ENCODE measurements at regions not wholly inside any gene's neighbourhood (a gene's known extent, or its start where the extent isn't known, plus 50 kb on each side); places are given as distances from the start of the nearest gene placed in this dataset.
A peak's percentile ranks its signal among the peaks of the same experiment; 100 is the strongest.

DNA sequence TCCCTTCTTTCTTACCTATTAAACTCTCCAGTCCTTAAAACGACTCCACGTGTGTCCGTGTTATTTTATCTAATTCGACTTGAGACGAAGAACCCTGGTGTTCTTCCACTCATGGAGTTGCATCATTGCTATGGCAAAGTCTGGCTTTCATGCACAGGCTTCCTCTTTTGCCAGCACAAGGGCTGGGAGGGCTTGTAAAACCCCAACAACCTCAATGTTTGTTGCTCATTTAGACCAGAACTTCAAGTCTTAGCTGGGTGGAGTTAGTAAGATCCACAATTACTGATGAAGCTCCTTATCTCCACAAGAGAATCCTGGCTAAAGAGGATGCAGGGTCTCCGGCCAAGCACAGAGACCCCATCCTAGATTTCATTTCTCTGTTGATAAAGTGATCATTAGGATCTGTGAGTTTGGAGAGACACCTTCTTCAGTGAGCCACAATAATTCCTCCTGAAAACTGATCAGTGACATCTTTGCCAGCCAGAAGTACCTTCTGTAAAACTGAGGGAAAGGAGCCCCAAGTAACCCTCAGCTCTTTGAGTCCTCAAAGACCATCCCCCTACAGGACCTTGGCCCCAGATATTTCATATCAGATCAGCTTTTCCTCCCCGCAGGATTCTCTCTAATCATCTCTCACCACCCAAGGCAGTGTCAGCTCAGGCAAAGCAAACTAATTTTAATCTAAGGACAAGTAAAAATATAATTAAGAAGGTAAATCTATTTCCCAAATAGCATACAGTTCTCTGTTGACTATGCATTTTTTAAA, 514.6 kb downstream of the FUT8 start:
- peaks cover 0 to 32% (median 4%) of the 10 kb centered on the region in 9 donors for H3K27me3 ChIP-seq
- WGBS, 4 donors, result 68 to 74% (median 70%) methylated on average over 7 of the region's 7 CpGs
- no peak overlapping the region for H3K4me3 ChIP-seq
- intact Hi-C loops (cut with DNase I), result no loop called here
- TF ChIP-seq, protein P1, sequence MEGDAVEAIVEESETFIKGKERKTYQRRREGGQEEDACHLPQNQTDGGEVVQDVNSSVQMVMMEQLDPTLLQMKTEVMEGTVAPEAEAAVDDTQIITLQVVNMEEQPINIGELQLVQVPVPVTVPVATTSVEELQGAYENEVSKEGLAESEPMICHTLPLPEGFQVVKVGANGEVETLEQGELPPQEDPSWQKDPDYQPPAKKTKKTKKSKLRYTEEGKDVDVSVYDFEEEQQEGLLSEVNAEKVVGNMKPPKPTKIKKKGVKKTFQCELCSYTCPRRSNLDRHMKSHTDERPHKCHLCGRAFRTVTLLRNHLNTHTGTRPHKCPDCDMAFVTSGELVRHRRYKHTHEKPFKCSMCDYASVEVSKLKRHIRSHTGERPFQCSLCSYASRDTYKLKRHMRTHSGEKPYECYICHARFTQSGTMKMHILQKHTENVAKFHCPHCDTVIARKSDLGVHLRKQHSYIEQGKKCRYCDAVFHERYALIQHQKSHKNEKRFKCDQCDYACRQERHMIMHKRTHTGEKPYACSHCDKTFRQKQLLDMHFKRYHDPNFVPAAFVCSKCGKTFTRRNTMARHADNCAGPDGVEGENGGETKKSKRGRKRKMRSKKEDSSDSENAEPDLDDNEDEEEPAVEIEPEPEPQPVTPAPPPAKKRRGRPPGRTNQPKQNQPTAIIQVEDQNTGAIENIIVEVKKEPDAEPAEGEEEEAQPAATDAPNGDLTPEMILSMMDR (IDR thresholded peaks at IDR 0.05), result no peak
- TF ChIP-seq POLR2A (IDR thresholded peaks at IDR 0.05), result no peak
- no peaks in the 10 kb centered on the region for H3K36me3 ChIP-seq
- H3K9me3 ChIP-seq, result no peaks in the 10 kb centered on the region
- no peaks in the 10 kb centered on the region for H3K4me1 ChIP-seq
- DNase-seq, result no peak
- no peak for ATAC-seq
- peak overlapping the region in 1 of 12 donors; percentile 11 for H3K27ac ChIP-seq

DNA sequence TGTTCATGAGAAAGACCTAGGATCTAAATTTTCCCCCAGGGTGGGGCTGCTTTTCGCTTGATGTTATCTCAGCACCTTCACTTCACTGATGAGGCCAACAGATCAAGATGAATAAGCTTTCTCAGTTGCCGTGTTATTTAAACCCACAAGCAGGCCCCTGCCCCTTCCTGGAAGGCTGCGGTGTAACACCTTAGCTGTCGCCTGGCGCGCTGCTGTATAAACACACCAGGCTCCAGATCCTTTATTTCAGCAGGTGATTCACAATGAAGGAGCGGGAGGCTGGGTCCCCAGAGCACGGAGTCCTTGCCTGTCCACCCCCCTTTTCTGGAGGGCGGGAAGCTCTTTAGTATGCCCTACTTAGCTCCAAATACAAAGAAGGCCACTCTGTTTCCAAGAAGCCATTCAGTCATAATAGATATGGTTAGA, 515.4 kb downstream of the FUT8 start:
- no peaks in the 10 kb centered on the region for H3K36me3 ChIP-seq
- 27 to 48% (median 36%) methylated on average over 9 of the region's 9 CpGs for WGBS, 4 donors
- TF ChIP-seq, protein P1 (IDR thresholded peaks at IDR 0.05), result no peak
- TF ChIP-seq POLR2A (IDR thresholded peaks at IDR 0.05), result no peak
- H3K4me3 ChIP-seq, result no peak overlapping the region
- H3K4me1 ChIP-seq, result no peaks in the 10 kb centered on the region
- H3K27me3 ChIP-seq, result peaks cover 0 to 27% (median 3%) of the 10 kb centered on the region in 9 donors
- peak overlapping the region in 1 of 12 donors; percentile 11 for H3K27ac ChIP-seq
- intact Hi-C loops (cut with DNase I), result no loop called here
- ATAC-seq, result no peak
- no peaks in the 10 kb centered on the region for H3K9me3 ChIP-seq
- DNase-seq, result no peak

DNA sequence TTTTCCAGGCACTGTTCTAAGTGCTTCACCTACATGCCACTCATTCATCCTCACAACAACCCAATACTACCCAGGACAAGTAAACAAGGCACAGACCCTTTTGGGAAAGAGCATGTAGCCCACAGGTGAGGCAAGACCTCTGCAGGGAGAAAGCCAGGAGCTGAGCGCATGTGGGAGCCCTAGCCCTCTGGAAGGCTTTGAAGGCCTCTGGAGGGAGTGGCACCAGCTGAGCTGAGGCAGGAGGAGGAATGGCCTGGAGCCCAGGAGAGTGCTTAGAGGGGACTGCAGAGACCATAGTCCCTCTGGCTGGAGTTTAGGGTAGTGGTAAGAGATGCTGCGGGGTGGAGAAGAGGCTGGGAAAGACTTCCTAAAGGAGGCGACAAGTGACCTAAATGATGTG, 516.5 kb downstream of the FUT8 start:
- DNase-seq (no peak), ATAC-seq (no peak)
- intact Hi-C loops (cut with DNase I), result no loop called here
- no peaks in the 10 kb centered on the region for H3K4me1 ChIP-seq
- WGBS, 4 donors, result 92 to 99% (median 96%) methylated on average over 3 of the region's 3 CpGs
- H3K9me3 ChIP-seq, result no peaks in the 10 kb centered on the region
- peaks cover 0 to 26% (median 3%) of the 10 kb centered on the region in 9 donors for H3K27me3 ChIP-seq
- H3K27ac ChIP-seq, result no peak overlapping the region
- H3K4me3 ChIP-seq, result no peak overlapping the region
- TF ChIP-seq, protein P1 (IDR thresholded peaks at IDR 0.05), result no peak
- TF ChIP-seq POLR2A (IDR thresholded peaks at IDR 0.05), result no peak
- H3K36me3 ChIP-seq, result no peaks in the 10 kb centered on the region

DNA sequence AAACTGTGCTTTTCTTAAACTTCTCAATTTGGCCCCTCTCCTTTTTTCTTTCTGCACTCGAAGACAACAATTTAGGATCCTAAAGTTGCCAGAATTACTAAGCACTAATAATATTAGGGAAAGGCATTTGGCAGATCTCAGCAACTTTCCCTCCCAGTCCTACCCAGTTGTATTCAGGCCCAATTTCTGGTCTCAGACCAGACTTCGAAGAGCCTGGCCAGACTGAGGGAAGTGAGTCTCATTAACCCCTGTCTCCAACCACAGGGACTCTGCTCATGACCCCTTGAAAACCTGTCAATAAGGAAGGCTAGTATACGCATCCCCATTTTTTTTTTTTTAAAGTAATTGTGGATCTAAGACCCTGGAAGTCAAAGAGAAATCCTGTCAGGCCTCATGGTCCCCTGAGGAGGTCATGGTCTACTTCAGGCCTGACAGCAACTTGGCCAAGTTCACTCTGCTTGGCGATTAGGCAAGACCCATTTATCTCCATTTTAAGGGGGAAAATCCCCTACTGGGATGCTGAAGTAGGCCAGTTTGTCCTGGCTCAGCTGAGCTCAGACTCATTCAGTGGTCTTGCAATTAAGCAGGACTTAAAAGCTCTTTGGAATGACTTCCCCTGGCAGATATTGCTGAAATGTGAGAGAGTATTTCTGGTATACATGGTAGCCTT, 521.0 kb downstream of the FUT8 start:
- Histone ChIP-seq H3K27ac (no peak overlapping the region), H3K4me3 (no peak overlapping the region), H3K9me3 (no peaks in the 10 kb centered on the region), H3K27me3 (peaks cover 0 to 4% (median 0%) of the 10 kb centered on the region in 9 donors), H3K36me3 (no peaks in the 10 kb centered on the region), H3K4me1 (no peaks in the 10 kb centered on the region)
- TF ChIP-seq, protein P1 (IDR thresholded peaks at IDR 0.05), result no peak
- no peak for TF ChIP-seq POLR2A (IDR thresholded peaks at IDR 0.05)
- DNase-seq, result peak in 1 of 5 donors; percentile 33
- peak in 1 of 4 donors; percentile 63 for ATAC-seq
- 55 to 73% (median 69%) methylated on average over 4 of the region's 4 CpGs for WGBS, 4 donors
- intact Hi-C loops (cut with DNase I), result no loop called here
